Stimulated activated memory B cell treated with anti-CD40 and anti-IgM and Interleukin-4, amounts not matched to agents 10 μg/mL and 1 μg/mL and 100 μg/mL, for 72 hours (primary cell): ENCODE measurements at regions not wholly inside any gene's neighbourhood (a gene's known extent, or its start where the extent isn't known, plus 50 kb on each side); places are given as distances from the start of the nearest gene placed in this dataset.

Experiments used
- ATAC-seq: fragments of 150-1000 bp; cut with Tn5 transposase; 2 replicates; pipeline ENCODE4 v1.10.0; 2021
- H3K27ac Mint-ChIP-seq: one replicate; pipeline ENCODE4 v1.8.0; 2022; ENCODE audit warnings: mild to moderate bottlenecking, mixed read lengths
- H3K27me3 Mint-ChIP-seq: one replicate; pipeline ENCODE4 v1.8.0; 2022; ENCODE audit warnings: mixed read lengths
- H3K36me3 Mint-ChIP-seq: one replicate; pipeline ENCODE4 v1.8.0; 2022; ENCODE audit warnings: mixed read lengths
- H3K4me1 Mint-ChIP-seq: one replicate; pipeline ENCODE4 v1.8.0; 2022; ENCODE audit warnings: mixed read lengths
- H3K4me3 Mint-ChIP-seq: one replicate; pipeline ENCODE4 v1.8.0; 2022; ENCODE audit warnings: mild to moderate bottlenecking, moderate library complexity, mixed read lengths
- H3K9me3 Mint-ChIP-seq: one replicate; pipeline ENCODE4 v1.8.0; 2022; ENCODE audit warnings: mixed read lengths

GRCh38 chr12:114894076-114894475, 210.1 kb upstream of the TBX3 start:
- Mint-ChIP-seq H3K9me3 (no peaks in the 10 kb centered on the region), H3K4me3 (no peak overlapping the region), H3K4me1 (no peaks in the 10 kb centered on the region), H3K36me3 (no peaks in the 10 kb centered on the region), H3K27ac (no peak overlapping the region), H3K27me3 (no peaks in the 10 kb centered on the region)
- ATAC-seq = no peak

GRCh38 chr12:114888928-114889584, 205.1 kb upstream of the TBX3 start:
- no peaks in the 10 kb centered on the region for H3K9me3 Mint-ChIP-seq
- no peak for ATAC-seq
- H3K27me3 Mint-ChIP-seq = no peaks in the 10 kb centered on the region
- H3K4me3 Mint-ChIP-seq = no peak overlapping the region
- no peaks in the 10 kb centered on the region for H3K36me3 Mint-ChIP-seq
- H3K4me1 Mint-ChIP-seq = no peaks in the 10 kb centered on the region
- H3K27ac Mint-ChIP-seq = no peak overlapping the region

GRCh38 chr12:114888448-114888847, 204.5 kb upstream of the TBX3 start:
- Mint-ChIP-seq H3K4me1 (no peaks in the 10 kb centered on the region), H3K4me3 (no peak overlapping the region), H3K27me3 (no peaks in the 10 kb centered on the region), H3K36me3 (no peaks in the 10 kb centered on the region), H3K27ac (no peak overlapping the region), H3K9me3 (no peaks in the 10 kb centered on the region)
- no peak for ATAC-seq

DNA sequence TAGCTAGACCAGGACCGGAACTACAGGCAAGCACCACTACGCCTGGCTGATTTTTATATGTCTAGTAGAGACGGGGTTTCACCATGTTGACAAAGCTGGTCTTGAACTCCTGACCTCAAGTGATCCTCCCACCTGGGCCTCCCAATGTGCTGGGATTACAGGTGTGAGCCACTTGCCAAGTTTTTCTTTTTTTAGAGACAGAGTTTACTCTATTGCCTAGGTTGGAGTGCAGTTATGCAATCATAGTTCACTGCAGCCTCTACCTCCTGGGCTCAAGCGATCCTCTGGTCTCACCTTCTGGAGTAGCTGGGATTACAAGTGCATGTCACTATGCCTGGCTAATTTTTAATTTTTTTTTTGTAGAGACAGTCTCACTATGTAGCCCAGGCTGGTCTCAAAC, 201.5 kb upstream of the TBX3 start:
- H3K4me3 Mint-ChIP-seq = no peak overlapping the region
- no peaks in the 10 kb centered on the region for H3K4me1 Mint-ChIP-seq
- no peak for ATAC-seq
- no peaks in the 10 kb centered on the region for H3K36me3 Mint-ChIP-seq
- H3K9me3 Mint-ChIP-seq = peaks cover 3% of the 10 kb centered on the region
- no peaks in the 10 kb centered on the region for H3K27me3 Mint-ChIP-seq
- no peak overlapping the region for H3K27ac Mint-ChIP-seq

DNA sequence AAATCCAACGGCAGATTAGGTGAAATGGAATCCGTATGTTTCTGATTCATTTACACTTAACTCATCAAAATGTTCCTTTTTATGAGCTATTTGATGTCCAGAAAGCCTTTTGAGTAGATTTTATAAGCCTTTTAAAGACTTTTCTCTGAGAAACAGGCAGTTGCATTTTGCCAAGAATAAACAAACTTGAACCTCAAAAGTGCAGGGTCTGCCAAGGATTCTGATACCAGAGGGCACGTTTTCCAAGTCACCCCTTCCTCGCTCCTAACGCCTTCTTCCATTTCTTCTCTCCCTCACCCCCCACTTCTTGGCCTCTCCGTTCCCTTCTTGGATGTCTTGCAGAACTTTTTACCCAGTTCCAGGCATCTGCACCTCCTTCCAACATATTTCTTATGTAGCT, 200.6 kb upstream of the TBX3 start:
- Mint-ChIP-seq H3K27me3 (no peaks in the 10 kb centered on the region), H3K4me1 (no peaks in the 10 kb centered on the region), H3K36me3 (no peaks in the 10 kb centered on the region), H3K4me3 (no peak overlapping the region), H3K27ac (no peak overlapping the region), H3K9me3 (peaks cover 3% of the 10 kb centered on the region)
- no peak for ATAC-seq

- no peak overlapping the region for H3K4me3 Mint-ChIP-seq
- no peak for ATAC-seq
- no peaks in the 10 kb centered on the region for H3K4me1 Mint-ChIP-seq
- peaks cover 6% of the 10 kb centered on the region for H3K9me3 Mint-ChIP-seq
- no peak overlapping the region for H3K27ac Mint-ChIP-seq
- no peaks in the 10 kb centered on the region for H3K27me3 Mint-ChIP-seq
- no peaks in the 10 kb centered on the region for H3K36me3 Mint-ChIP-seq
These were observed 198.1 kb upstream of the TBX3 start for GRCh38 chr12:114882083-114882482.

DNA sequence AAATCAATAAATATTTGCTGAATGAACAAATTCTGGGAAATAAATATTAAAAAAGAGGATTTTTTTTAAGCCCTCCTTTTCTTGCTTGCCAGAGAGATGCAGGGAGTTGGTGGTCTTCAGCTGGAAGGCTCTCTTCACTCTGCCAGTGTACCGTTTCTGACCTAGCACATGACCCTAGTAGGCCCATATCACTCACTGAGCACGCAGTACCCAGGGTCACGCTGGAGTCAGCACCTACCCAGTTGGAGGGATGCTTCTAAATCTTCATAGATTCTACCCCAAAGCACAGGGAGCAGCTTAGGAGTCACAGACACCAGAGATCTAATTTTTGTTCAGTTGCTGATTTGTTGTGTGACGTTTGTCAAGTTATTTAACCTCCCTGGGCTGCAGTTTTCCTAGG, 195.4 kb upstream of the TBX3 start:
- Mint-ChIP-seq H3K27ac (no peak overlapping the region), H3K4me3 (no peak overlapping the region), H3K4me1 (no peaks in the 10 kb centered on the region), H3K27me3 (no peaks in the 10 kb centered on the region), H3K36me3 (no peaks in the 10 kb centered on the region), H3K9me3 (peaks cover 6% of the 10 kb centered on the region)
- ATAC-seq = no peak

GRCh38 chr12:114878781-114879180, 194.8 kb upstream of the TBX3 start:
- Mint-ChIP-seq H3K27me3 (no peaks in the 10 kb centered on the region), H3K36me3 (no peaks in the 10 kb centered on the region), H3K4me3 (no peak overlapping the region), H3K4me1 (no peaks in the 10 kb centered on the region), H3K9me3 (peaks cover 6% of the 10 kb centered on the region), H3K27ac (no peak overlapping the region)
- ATAC-seq = no peak

DNA sequence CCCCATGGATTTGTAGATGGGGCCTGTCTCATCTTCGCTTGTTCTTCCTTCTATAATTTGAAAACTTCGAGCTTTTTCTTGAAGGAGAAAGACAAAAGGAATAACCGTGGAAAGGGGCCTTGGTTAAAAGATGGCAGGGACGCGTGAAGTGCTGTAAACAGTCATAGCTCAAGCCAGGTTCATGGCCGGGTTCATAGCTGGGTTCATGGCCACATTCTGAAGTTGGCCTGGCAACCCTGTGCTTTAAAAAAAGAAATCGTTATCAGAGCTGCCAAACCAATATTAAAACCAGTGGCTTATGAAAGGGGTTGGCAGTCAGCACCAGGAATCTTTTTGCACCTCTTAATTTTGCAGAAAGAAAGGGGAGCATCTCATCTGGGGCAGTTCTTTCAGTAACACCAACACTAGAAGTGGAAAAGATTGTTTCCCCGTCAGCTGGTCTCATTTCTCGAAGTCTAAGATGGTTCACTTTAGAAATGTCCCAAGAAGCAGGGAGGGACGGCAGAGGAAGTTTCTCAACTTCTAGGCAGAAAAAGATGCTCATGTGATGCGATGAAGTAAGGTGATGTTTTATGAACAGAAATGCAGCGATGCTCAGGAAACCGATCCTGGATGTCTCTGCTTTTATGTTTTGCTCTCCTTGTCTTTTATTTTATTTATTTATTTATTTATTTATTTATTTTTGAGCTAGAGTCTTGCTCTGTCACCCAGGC, 193.1 kb upstream of the TBX3 start:
- Mint-ChIP-seq H3K27ac (no peak overlapping the region), H3K4me3 (no peak overlapping the region), H3K9me3 (peaks cover 3% of the 10 kb centered on the region), H3K36me3 (no peaks in the 10 kb centered on the region), H3K4me1 (no peaks in the 10 kb centered on the region), H3K27me3 (no peaks in the 10 kb centered on the region)
- no peak for ATAC-seq

DNA sequence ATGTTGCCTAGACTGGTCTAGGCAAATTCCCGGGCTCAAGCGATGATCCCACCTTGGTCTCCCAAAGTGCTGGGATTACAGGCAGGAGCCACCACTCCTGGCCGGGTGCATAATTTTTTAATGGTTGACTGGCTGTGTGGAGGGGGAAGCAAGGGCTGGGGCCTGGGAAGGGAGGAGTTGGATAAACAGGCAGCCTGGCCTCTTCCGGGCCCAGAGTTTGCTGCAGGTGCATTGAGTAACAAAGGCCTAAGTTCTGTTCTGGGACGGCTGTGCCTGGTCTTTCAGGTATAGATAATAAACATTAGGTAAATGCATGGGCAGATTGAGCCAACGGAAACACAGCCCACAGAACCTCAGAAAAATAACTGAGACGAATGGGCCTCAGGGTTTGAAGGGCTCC, 191.3 kb upstream of the TBX3 start:
- no peaks in the 10 kb centered on the region for H3K4me1 Mint-ChIP-seq
- no peaks in the 10 kb centered on the region for H3K36me3 Mint-ChIP-seq
- no peak overlapping the region for H3K4me3 Mint-ChIP-seq
- no peaks in the 10 kb centered on the region for H3K27me3 Mint-ChIP-seq
- H3K27ac Mint-ChIP-seq = no peak overlapping the region
- ATAC-seq = no peak
- H3K9me3 Mint-ChIP-seq = peaks cover 3% of the 10 kb centered on the region

GRCh38 chr12:114873656-114874055, 189.7 kb upstream of the TBX3 start:
- Mint-ChIP-seq H3K4me3 (no peak overlapping the region), H3K9me3 (peaks cover 3% of the 10 kb centered on the region), H3K27me3 (no peaks in the 10 kb centered on the region), H3K4me1 (no peaks in the 10 kb centered on the region), H3K27ac (no peak overlapping the region), H3K36me3 (no peaks in the 10 kb centered on the region)
- no peak for ATAC-seq

- no peak for ATAC-seq
- no peak overlapping the region for H3K27ac Mint-ChIP-seq
- H3K4me3 Mint-ChIP-seq = no peak overlapping the region
- no peaks in the 10 kb centered on the region for H3K4me1 Mint-ChIP-seq
- H3K36me3 Mint-ChIP-seq = no peaks in the 10 kb centered on the region
- no peaks in the 10 kb centered on the region for H3K27me3 Mint-ChIP-seq
- H3K9me3 Mint-ChIP-seq = no peaks in the 10 kb centered on the region
These were observed 185.2 kb upstream of the TBX3 start for GRCh38 chr12:114868995-114869834.

GRCh38 chr12:114866331-114866730, 182.4 kb upstream of the TBX3 start:
- no peaks in the 10 kb centered on the region for H3K9me3 Mint-ChIP-seq

DNA sequence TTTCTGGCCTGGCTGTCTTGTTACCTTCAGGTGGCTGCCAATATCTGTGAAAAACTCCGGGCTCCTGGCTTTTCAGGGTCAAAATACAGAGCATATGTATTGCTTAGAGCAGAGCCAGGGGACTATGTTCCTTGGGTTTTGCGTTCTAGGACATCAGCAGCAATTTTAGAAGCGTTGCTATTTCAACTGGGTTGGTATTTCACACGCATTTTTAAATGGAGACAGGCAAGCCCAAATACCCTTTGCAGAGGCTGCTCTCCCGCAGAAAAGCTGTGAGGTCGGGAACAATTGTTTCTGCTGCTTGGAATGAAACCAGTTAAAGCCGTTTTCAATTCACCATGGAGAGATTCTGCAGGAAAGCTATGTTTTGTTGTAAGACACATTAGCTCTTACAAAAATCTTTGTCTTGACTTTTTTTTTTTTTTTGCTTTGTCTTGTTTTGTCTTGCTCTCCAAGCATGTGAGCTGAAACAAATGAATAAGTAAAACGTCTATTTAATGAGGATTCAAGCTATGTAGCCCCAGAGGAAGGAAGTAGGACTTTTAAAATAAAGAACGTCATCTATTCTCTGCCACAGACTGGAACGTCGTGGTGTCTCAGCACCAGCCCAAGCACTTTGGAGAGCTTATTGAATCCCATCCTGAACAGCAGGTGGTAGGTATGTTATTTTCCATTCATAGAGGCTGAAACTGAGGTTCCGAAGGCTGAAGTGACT, 181.0 kb upstream of the TBX3 start:
- no peaks in the 10 kb centered on the region for H3K9me3 Mint-ChIP-seq
- H3K27ac Mint-ChIP-seq = no peak overlapping the region
- H3K36me3 Mint-ChIP-seq = no peaks in the 10 kb centered on the region
- H3K27me3 Mint-ChIP-seq = no peaks in the 10 kb centered on the region
- ATAC-seq = no peak
- H3K4me1 Mint-ChIP-seq = no peaks in the 10 kb centered on the region
- H3K4me3 Mint-ChIP-seq = no peak overlapping the region

More at GRCh38 chr12:114866331-114866730, 182.4 kb upstream of the TBX3 start:
- ATAC-seq = no peak
- H3K36me3 Mint-ChIP-seq = no peaks in the 10 kb centered on the region
- H3K27me3 Mint-ChIP-seq = no peaks in the 10 kb centered on the region
- no peaks in the 10 kb centered on the region for H3K4me1 Mint-ChIP-seq
- no peak overlapping the region for H3K4me3 Mint-ChIP-seq
- no peak overlapping the region for H3K27ac Mint-ChIP-seq

DNA sequence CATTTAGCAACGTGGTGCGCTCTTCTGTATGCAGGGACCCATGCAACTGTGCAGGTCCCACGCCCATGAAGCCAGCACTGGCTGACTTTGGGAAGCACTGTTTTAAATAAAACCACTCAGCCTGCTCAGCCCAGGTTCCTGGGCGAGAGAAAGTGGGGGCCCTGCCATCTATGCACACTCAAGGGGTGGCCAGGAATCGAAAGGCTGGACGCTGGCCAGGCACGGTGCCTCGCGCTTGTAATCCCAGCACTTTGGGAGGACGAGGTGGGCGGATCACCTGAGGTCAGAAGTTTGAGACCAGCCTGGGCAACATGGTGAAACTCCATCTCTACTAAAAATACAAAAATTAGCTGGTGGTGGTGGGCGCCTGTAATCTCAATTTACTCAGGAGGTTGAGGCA, 179.9 kb upstream of the TBX3 start:
- no peaks in the 10 kb centered on the region for H3K27me3 Mint-ChIP-seq
- ATAC-seq = no peak
- H3K9me3 Mint-ChIP-seq = no peaks in the 10 kb centered on the region
- H3K36me3 Mint-ChIP-seq = no peaks in the 10 kb centered on the region
- H3K4me3 Mint-ChIP-seq = no peak overlapping the region
- no peaks in the 10 kb centered on the region for H3K4me1 Mint-ChIP-seq
- H3K27ac Mint-ChIP-seq = no peak overlapping the region
